ENCODE measurements at regions not wholly inside any gene's neighbourhood (a gene's known extent, or its start where the extent isn't known, plus 50 kb on each side); places are given as distances from the start of the nearest gene placed in this dataset.

- no peaks in the 10 kb centered on the region for H3K36me3 Mint-ChIP-seq (ENCODE audit: low read depth)
- no peak overlapping the region for H3K4me3 Mint-ChIP-seq
- peak; percentile 44 for TF ChIP-seq CTCF (IDR thresholded peaks at IDR 0.05)
- H3K9me3 Mint-ChIP-seq: peaks cover 2% of the 10 kb centered on the region
- peaks cover 32% of the 10 kb centered on the region for H3K27me3 Mint-ChIP-seq (ENCODE audit: low read depth, poor library complexity)
- DNase-seq: peak; percentile 46
- no peak overlapping the region for H3K27ac Mint-ChIP-seq
- peaks cover 31% of the 10 kb centered on the region for H3K4me1 Mint-ChIP-seq
Observed at GRCh38 chr3:195001961-195002861, 268.7 kb downstream of the XXYLT1 start.

- H3K4me3 Mint-ChIP-seq: no peak overlapping the region
- H3K36me3 Mint-ChIP-seq (ENCODE audit: low read depth): no peaks in the 10 kb centered on the region
- peaks cover 41% of the 10 kb centered on the region for H3K27me3 Mint-ChIP-seq (ENCODE audit: low read depth, poor library complexity)
- TF ChIP-seq CTCF (IDR thresholded peaks at IDR 0.05): no peak
- H3K9me3 Mint-ChIP-seq: peaks cover 12% of the 10 kb centered on the region
- peaks cover 39% of the 10 kb centered on the region for H3K4me1 Mint-ChIP-seq
- no peak overlapping the region for H3K27ac Mint-ChIP-seq
- no peak for DNase-seq
Observed at GRCh38 chr3:195003006-195003892, 267.7 kb downstream of the XXYLT1 start.

GRCh38 chr3:195003893-195004289 is 267.1 kb downstream of the XXYLT1 start:
- Mint-ChIP-seq H3K27ac (no peak overlapping the region), H3K9me3 (peaks cover 15% of the 10 kb centered on the region), H3K4me1 (peaks cover 39% of the 10 kb centered on the region), H3K36me3 (ENCODE audit: low read depth) (no peaks in the 10 kb centered on the region), H3K4me3 (no peak overlapping the region), H3K27me3 (ENCODE audit: low read depth, poor library complexity) (peaks cover 41% of the 10 kb centered on the region)
- DNase-seq: no peak
- no peak for TF ChIP-seq CTCF (IDR thresholded peaks at IDR 0.05)

GRCh38 chr3:195004512-195005250 is 266.3 kb downstream of the XXYLT1 start:
- Mint-ChIP-seq H3K4me1 (peaks cover 35% of the 10 kb centered on the region), H3K9me3 (peaks cover 23% of the 10 kb centered on the region), H3K27me3 (ENCODE audit: low read depth, poor library complexity) (peaks cover 42% of the 10 kb centered on the region), H3K36me3 (ENCODE audit: low read depth) (no peaks in the 10 kb centered on the region), H3K4me3 (no peak overlapping the region), H3K27ac (no peak overlapping the region)
- no peak for TF ChIP-seq CTCF (IDR thresholded peaks at IDR 0.05)
- no peak for DNase-seq

- H3K36me3 Mint-ChIP-seq (ENCODE audit: low read depth): no peaks in the 10 kb centered on the region
- DNase-seq: no peak
- no peak overlapping the region for H3K27ac Mint-ChIP-seq
- no peak overlapping the region for H3K4me3 Mint-ChIP-seq
- TF ChIP-seq CTCF (IDR thresholded peaks at IDR 0.05): no peak
- H3K9me3 Mint-ChIP-seq: peaks cover 29% of the 10 kb centered on the region
- peaks cover 41% of the 10 kb centered on the region for H3K27me3 Mint-ChIP-seq (ENCODE audit: low read depth, poor library complexity)
- peaks cover 35% of the 10 kb centered on the region for H3K4me1 Mint-ChIP-seq
Observed at GRCh38 chr3:195005251-195005620, 265.7 kb downstream of the XXYLT1 start.

Measured in nephron progenitor cell (in vitro differentiated cells).